Kidney epithelial cell (primary cell): ENCODE measurements at regions not wholly inside any gene's neighbourhood (a gene's known extent, or its start where the extent isn't known, plus 50 kb on each side); places are given as distances from the start of the nearest gene placed in this dataset.

Experiments
- DNase-seq: peaks from one replicate; pipeline ENCODE4 v3.0.0-alpha.2; 2010; ENCODE audit warnings: low read depth
- H3K27me3 ChIP-seq: 2 replicates; pipeline ENCODE4 v1.6.0; 2011; ENCODE audit warnings: low read length; ENCODE audit not compliant: control insufficient read depth, insufficient read depth
- H3K36me3 ChIP-seq: 2 replicates; pipeline ENCODE4 v1.5.1; 2011; ENCODE audit warnings: low read length; ENCODE audit not compliant: control insufficient read depth, insufficient read depth
- H3K4me3 ChIP-seq: 2 replicates; pipeline ENCODE4 v1.5.1; 2011; ENCODE audit warnings: low read depth, mild to moderate bottlenecking, control low read depth, low read length
- CTCF ChIP-seq: IDR thresholded peaks from 2 replicates; pipeline ENCODE4 v1.5.1; 2011; ENCODE audit warnings: mild to moderate bottlenecking, moderate library complexity, low read length, control low read depth, inconsistent platforms; ENCODE audit not compliant: insufficient read depth, poor library complexity, severe bottlenecking

GRCh38 chr4:127210893-127211649 lies 421.7 kb upstream of the INTU start:
- no peak for DNase-seq
- TF ChIP-seq CTCF = no peak
- no peaks in the 10 kb centered on the region for H3K27me3 ChIP-seq
- no peak overlapping the region for H3K4me3 ChIP-seq
- H3K36me3 ChIP-seq = no peaks in the 10 kb centered on the region

DNA sequence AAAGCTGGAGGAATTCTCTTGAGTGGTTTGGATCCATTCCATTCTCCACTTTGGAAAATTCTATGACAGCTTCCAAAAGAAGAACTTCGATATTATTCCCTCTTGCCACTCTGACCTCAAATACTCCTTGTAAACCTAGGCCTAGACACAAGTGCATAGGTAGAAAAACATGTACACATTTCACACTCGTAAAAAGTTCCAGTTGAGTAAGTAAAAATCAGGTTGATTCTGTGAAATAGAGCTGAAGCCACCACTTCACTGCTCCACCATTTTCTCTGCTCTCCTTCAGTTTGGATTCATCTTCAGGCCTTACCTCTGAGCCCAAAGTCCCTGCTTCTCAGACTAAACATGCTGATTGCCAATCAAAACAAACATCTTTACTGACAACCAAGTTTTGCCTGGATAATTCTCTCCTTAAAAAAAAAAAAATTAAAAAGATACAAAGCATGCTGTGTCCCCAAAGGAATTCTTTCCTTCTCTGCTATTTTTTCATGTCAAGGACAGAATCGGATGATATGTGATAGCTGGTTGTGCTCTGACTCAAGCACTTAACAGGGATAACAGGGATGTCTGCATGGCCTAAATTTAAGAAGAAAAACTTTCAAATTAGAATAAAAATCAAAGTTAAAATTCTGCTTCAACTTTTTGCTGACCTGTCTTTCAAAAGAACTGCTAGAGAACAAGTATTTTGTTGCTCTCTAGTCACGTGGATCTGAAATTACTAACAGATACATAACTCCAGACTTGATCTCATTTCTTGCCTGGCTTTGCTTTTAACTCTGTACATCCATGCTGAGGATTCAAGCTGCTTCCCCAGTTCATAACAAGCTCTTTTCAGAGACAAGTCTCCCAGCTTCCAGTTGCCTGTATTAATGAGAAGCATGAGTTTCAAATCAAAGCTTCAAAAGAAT lies 420.9 kb upstream of the INTU start:
- Histone ChIP-seq H3K27me3 (no peaks in the 10 kb centered on the region), H3K4me3 (no peak overlapping the region), H3K36me3 (no peaks in the 10 kb centered on the region)
- DNase-seq = no peak
- TF ChIP-seq CTCF = no peak

DNA sequence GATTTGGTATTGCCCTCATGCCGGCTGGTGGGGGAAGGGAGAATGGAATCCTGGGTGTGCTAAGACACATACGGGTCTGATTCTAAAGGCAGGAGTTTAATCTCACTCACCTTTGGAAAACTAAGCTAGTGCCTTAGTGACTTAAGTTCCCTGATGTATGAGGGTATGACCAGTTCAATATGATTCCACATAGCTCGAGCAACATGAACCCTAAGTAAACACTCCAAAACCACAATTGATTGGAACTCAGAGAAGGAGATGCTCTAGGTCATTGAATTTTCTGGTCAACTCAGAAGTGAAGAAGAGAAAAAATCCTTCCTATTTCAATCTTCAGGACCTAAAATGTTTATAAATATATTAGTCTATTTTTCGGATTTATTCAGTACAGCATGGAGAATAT lies 420.1 kb upstream of the INTU start:
- DNase-seq = no peak
- no peaks in the 10 kb centered on the region for H3K27me3 ChIP-seq
- H3K4me3 ChIP-seq = no peak overlapping the region
- no peaks in the 10 kb centered on the region for H3K36me3 ChIP-seq
- no peak for TF ChIP-seq CTCF

DNA sequence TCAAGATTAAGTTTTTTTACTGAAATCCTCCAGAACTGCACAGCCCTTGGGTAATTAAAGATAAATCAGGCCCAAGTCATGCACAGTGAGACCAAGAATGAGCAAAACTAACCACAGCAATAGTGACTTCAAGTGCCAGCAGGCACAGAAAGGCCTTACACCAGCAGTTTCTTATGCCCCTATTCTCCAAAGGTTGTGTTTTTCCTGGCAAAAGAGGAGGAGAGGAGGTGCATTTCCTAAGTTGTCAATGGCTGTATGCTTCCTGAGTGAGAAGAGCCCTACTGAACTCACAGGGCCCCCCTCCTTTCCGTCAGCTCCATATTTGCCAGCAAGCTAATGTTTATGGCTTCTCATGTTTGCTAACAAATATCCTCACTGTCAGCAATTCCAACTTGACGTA lies 418.7 kb upstream of the INTU start:
- no peak for TF ChIP-seq CTCF
- H3K36me3 ChIP-seq = no peaks in the 10 kb centered on the region
- no peak for DNase-seq
- H3K27me3 ChIP-seq = no peaks in the 10 kb centered on the region
- H3K4me3 ChIP-seq = no peak overlapping the region

- Histone ChIP-seq H3K36me3 (no peaks in the 10 kb centered on the region), H3K4me3 (no peak overlapping the region), H3K27me3 (no peaks in the 10 kb centered on the region)
- DNase-seq = no peak
- no peak for TF ChIP-seq CTCF
These were observed 417.8 kb upstream of the INTU start for GRCh38 chr4:127214931-127215330.
